ENCODE measurements at regions not wholly inside any gene's neighbourhood (a gene's known extent, or its start where the extent isn't known, plus 50 kb on each side); places are given as distances from the start of the nearest gene placed in this dataset.
A peak's percentile ranks its signal among the peaks of the same experiment; 100 is the strongest.
"Not testable (repeated sequence)": the region's sequence is repeated elsewhere in the genome, so short reads cannot be mapped to it uniquely, and the experiment has no call there.

GRCh38 chr9:86488345-86488744, 134.1 kb upstream of the TUT7 start:
- DNase-seq (ENCODE audit: low read depth in 2 of 2), result no peak

DNA sequence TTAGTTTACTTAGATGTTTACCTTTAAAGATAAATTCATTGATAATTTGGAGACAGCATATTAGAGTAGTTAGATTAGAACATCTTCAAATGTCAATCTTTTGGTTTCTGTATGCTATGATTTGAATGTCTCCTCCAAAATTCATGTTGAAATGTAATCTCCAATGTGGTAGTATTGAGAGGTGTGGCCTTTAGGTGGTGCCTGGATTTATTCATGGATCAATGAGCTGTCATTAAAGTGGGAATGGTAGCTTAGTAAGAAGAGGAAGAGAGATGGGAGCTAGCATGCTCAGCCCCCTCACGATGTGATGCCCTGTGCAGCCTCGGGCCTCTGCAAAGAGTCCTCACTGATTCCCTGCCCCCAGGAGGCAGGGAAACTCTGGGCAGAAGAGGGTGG, 133.6 kb upstream of the TUT7 start:
- no peak for DNase-seq (ENCODE audit: low read depth in 2 of 2)

DNA sequence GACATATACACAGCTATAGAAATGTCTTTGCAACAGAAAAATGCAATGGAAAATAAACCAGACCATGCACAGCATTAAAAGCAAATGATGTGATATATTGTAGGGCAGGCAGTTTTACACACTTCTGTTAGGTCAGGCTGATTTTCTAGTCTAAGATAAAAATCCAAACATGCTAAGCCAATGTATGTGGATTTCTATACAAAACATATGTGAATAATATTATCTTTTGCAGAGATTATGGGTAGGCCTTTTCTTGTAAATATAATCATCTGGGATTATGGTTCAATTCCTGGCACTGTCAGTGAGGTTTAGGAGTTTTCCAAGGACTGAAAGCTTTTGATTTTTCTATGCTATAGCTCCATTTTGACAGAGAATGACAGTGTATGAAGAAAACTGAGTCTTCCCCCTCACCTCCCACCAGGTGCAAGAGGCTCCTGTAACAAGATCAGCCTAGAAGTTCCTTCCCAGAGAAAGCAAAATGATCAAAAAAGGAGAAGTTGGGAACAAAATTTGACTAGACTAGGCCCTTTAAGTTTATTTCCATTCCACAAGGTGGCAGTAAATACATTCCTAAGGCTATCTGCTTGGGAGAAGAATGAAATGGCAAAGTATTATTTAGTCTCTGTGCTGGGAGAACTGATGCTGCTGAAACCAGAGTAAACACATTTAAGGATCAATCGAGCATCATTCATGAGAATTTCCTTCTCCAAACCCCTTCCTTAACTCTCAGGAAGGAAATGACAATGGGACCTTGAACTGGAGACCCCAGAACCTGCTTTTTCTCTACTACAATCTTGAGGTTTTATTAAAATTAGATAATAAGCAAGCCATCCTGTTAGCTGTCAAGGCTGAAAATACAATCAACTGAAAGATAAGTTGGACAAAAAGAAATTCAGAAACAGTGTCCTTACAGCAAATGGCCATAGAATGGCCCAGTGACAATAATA, 133.0 kb upstream of the TUT7 start:
- DNase-seq (ENCODE audit: low read depth in 2 of 2), result no peak

DNA sequence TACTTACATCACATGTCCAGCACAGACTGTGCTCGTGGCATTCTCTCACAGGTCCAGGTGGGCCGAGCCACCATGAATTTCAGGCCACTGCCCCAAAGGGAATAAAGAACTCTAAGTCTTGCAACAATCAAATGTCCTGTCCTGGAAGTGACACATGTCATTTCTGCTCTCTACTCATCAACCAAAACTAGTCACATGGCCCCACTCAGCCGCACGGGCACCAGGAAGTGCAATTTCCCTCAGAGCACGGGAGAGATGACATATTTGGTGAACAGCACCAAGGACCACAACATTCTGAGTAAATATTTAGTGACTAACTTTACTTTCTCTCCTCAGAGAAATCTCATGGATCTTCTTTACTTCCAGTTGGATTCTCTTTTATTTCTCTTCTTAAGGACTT, 131.1 kb upstream of the TUT7 start:
- peak in 1 of 2 donors; percentile 11 for DNase-seq (ENCODE audit: low read depth in 2 of 2)

GRCh38 chr9:86483496-86483895, 129.3 kb upstream of the TUT7 start:
- no peak for DNase-seq (ENCODE audit: low read depth in 2 of 2)

- DNase-seq (ENCODE audit: low read depth in 2 of 2), result no peak
These were observed 127.3 kb upstream of the TUT7 start for GRCh38 chr9:86481466-86481865.

DNA sequence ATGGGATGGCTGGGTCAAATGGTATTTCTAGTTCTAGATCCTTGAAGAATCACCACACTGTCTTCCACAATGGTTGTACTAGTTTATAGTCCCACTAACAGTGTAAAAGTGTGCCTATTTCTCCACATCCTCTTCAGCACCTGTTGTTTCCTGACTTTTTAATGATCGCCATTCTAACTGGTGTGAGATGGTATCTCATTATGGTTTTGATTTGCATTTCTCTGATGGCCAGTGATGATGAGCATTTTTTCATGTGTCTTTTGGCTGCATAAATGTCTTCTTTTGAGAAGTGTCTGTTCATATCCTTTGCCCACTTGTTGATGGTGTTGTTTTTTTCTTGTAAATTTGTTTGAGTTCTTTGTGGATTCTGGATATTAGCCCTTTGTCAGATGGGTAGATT, 121.0 kb upstream of the TUT7 start:
- not testable (repeated sequence) for DNase-seq (ENCODE audit: low read depth in 2 of 2)

DNA sequence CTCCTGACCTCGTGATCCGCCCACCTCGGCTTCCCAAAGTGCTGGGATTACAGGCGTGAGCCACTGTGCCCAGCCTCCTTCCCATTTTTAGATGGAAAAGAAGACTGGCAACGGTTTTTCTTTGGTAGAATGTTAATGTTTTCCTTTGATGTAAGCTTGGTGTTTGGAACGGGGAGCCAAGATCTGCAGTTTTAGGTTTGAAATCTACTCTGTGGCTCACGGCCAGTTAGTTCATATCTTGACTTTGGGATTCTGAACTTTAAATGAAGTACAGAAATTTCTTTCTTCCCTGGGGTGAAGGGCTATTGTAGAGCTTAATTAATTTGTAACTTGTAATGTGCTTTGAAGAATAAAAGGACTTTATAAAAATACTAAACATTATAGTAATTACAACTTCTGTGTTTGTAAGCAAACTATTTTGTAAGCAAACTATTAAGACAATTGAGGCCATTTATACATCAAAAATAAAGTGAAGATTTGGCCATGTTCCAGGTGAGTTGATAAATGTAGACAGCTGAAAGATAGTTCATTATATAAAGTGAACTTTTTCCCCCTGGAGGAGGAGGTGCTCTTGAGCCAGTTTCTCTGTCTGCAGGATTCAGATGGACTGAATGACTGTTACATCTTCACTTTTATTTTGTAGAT, 117.1 kb upstream of the TUT7 start:
- no peak for DNase-seq (ENCODE audit: low read depth in 2 of 2)

GRCh38 chr9:86470326-86470725, 116.1 kb upstream of the TUT7 start:
- no peak for DNase-seq (ENCODE audit: low read depth in 2 of 2)

GRCh38 chr9:86469476-86470250, 115.5 kb upstream of the TUT7 start:
- no peak for DNase-seq (ENCODE audit: low read depth in 2 of 2)

DNA sequence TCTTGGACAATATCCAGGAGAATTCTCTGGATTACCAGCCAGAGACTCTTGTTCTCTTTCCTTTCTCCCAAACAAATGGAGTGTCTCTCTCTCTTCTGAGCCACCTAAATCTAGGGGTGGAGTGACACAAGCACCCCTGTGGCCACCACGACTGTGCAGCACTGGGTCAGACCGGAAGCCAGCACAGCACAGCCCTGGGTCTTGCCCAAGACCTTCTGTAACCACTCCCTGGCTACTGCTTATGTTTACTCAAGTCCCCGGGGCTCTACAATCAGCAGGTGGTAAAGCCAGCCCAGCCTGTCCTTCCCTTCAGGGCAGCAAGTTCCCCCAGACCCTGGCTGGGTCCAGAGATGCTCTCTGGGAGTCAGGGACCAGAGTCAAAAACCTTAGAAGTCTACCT, 110.0 kb upstream of the TUT7 start:
- DNase-seq (ENCODE audit: low read depth in 2 of 2), result no peak

DNA sequence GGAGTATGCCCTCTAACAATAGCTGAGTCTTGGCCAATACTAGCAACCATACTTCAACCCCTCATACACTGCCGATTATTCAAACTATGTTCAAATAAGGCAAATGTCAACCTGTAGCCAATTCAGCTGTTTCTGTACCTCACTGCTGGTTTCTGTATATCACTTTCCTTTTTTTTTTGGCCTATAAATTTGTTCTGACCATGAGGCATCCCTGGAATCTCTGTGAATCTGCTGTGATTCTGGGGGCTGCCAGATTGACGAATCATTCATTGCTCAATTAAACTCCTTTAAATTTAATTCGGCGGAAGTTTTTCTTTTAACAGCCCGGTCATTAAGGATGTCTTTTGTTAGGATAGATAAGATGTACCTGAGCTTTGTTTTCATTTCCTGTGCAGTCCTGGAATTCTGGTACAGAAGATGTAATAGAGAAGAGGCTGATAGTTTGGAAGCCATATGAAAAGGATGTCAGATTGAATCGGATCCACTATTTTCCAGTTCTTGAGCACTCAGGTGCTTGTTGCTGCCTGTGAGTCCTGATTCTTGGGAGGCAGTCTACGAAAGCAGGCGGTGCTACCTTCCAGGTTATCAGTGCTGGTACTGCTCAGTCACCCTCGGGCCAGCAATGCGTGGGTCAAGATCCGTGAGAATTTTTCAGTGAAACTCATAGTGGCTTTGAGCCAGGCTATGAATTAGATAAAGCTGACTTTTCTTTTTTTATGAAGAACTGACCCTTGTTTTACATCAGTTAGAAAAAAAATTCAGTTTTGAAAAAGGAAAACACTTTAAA, 106.2 kb upstream of the TUT7 start:
- no peak for DNase-seq (ENCODE audit: low read depth in 2 of 2)

DNA sequence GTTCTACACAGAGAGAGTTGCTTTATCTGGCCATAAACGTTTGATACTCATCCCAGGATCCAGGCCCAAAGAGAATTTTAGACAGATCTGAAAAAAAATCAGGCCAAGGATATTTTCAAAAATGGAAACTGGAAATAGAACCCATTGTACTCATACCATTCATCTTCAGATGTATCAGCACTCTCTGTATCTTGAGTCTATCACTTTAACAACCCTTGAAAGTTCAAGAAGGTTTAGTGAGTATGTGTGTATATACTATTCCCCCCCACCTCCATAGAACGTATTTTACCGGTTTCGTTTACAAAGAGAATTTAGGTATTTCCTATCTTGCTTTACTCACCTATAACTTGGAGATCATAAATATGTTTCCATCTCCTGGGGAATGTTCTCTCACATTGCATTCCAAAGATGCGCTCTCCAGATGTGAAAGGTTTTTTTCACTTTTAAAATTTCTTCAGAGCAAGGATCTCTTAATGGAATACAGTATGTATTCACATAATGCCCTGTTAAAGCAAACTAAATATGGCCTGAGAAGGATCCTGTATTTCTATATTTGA, 105.5 kb upstream of the TUT7 start:
- no peak for DNase-seq (ENCODE audit: low read depth in 2 of 2)

GRCh38 chr9:86459191-86459590, 105.0 kb upstream of the TUT7 start:
- no peak for DNase-seq (ENCODE audit: low read depth in 2 of 2)

DNA sequence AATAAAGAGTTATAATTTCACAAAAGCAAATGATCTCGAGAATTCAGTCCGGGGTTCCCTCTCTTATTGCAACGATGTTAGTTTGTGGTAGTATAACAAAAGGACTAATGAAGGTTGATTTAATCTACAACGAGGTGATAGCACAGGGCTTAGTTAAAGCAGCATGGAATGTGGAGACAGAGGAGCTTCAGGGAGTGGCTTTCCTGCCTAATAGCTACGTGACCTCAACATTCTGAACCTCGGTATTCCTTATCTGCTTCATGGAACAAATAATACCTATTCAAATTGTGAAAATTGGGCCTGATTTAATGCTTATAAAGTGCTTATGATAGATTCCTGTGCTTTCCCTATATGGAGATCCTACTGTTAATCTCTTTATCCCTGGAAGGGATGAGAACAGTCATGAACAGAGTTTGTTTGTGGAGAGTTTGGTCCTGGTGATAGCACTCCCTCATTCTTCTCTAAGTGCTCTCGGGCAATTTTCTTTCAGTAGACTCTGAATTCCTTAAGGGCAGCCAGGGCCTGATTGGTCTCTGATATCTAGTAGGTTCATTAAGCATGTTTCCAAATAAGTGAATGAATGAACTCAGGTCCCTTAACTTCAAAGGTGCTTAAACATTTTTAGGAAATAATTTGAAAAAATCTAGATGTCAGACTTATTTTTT, 104.1 kb upstream of the TUT7 start:
- no peak for DNase-seq (ENCODE audit: low read depth in 2 of 2)

- DNase-seq (ENCODE audit: low read depth in 2 of 2), result no peak
These were observed 102.2 kb upstream of the TUT7 start for GRCh38 chr9:86456416-86456815.

DNA sequence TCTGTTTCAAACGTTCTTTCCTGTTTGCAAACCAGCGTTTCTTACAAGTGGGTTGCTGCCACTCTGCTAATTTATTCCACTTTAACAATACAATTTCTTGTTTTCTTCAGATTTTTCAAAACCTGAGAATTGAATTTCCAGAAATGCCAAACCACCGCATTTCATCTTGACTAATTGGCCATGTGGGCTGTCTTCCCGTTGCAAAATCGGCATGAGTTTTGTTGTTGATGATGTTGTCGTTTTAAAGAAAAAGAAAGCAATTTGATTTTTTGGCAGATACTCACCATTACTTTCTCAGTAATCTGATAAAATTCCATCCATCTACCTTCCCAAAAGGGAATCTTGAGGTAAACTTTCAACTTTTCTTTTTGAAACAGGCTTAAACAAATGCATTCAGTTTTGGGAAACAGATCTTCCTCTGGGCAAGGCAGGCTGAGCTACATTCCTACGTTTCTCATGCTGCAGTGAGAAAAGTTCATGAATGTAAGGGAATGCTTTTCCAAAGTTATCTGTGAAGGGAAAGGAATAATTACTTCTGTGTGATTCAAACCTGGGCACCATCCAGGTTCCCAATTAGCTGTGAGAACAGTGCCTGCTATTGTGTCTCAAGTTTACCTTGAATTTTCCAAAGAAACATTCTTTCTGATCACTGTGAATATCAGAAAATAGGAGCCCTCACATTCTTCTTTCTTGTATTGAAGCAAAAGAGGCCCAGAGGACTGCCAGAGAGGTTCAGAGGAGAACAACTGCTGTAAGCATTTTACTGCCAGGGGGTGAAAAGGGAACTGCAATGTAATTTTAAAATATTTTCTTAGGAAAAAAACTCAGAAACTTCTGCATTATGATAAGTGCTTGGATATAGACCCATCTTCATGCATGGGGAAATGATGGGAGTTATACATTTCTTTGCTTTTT, 100.7 kb upstream of the TUT7 start:
- DNase-seq (ENCODE audit: low read depth in 2 of 2), result no peak

DNA sequence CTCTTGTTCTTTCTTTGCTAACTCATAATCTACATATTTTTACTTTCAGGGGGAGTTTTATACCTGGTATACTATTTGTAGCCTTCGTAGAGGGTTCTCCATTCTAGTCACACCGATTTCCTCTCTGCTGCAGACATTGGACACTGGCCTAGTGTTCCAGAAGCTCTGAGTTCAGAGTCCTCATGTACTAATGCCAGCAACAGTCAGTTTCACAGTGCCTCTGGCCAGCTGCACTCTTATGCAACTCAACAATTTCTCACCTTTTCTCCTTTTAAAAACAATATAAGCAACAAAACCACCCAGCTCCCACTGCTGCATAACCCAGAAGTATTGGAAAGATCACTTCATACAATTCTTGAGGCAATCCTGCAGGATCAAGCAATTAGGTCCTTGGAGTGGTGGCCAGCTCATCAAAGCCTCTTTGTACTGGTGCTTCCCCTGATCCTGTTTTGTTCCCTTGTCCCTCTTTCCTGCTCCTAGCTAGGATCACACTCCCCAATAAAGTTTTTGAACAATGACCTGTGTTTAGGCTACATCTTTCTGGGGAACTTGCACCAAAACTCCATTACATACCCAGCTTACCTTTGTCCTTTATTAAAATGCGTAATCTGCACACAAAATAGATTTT, 98.1 kb upstream of the TUT7 start:
- no peak for DNase-seq (ENCODE audit: low read depth in 2 of 2)

DNA sequence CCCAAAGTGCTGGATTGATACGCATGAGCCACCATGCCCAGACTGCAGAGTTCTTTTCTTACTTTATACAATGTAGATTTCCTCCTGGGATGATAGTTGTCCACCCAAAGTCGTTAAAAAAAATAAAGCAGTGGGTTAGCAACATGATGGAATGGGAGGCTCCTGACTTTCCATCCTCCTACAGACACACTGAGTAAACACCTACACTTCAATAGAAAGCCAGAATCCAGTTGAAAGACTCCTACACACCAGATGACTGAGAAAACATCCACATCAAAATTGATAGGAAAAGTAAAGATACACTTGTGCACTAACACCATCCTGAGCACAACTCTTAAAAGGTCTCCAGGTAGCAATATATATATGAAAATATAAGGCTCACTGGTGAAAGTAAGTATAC, 95.0 kb upstream of the TUT7 start:
- DNase-seq (ENCODE audit: low read depth in 2 of 2), result no peak

All from stimulated activated CD8-positive, alpha-beta memory T cell treated with anti-CD3 and anti-CD28 coated beads, Interleukin-15, amount 100 ng/mL, for 48 hours (primary cell).